ENCODE measurements at regions not wholly inside any gene's neighbourhood (a gene's known extent, or its start where the extent isn't known, plus 50 kb on each side); places are given as distances from the start of the nearest gene placed in this dataset.

- no peak overlapping the region for H2AFZ ChIP-seq (ENCODE audit: low read length)
- H3K4me1 ChIP-seq (ENCODE audit: insufficient read depth, low read length), result peaks cover 31% of the 10 kb centered on the region
- H3K9me3 ChIP-seq (ENCODE audit: low read depth, low read length), result no peaks in the 10 kb centered on the region
- no peaks in the 10 kb centered on the region for H3K79me2 ChIP-seq (ENCODE audit: insufficient read depth, low read length)
- H3K27me3 ChIP-seq (ENCODE audit: insufficient read depth, low read length), result no peaks in the 10 kb centered on the region
- no peak for TF ChIP-seq CTCF (IDR thresholded peaks at IDR 0.05; ENCODE audit: extremely low read depth, low read depth, low read length)
- H4K20me1 ChIP-seq (ENCODE audit: insufficient read depth, low read length), result no peaks in the 10 kb centered on the region
- no peak overlapping the region for H3K4me2 ChIP-seq (ENCODE audit: insufficient read depth, low read length)
- DNase-seq (ENCODE audit: insufficient read length, low spot score, missing footprints), result no peak
- no peak overlapping the region for H3K4me3 ChIP-seq (ENCODE audit: insufficient read depth, low read length)
- H3K27ac ChIP-seq (ENCODE audit: low read depth, low read length), result no peak overlapping the region
- H3K36me3 ChIP-seq (ENCODE audit: insufficient read depth, low read length), result no peaks in the 10 kb centered on the region
These were observed 96.4 kb upstream of the RAB3GAP2 start for GRCh38 chr1:220368352-220369265.

GRCh38 chr1:220367833-220368232 lies 95.6 kb upstream of the RAB3GAP2 start:
- no peaks in the 10 kb centered on the region for H3K27me3 ChIP-seq (ENCODE audit: insufficient read depth, low read length)
- no peak overlapping the region for H3K4me2 ChIP-seq (ENCODE audit: insufficient read depth, low read length)
- H3K9me3 ChIP-seq (ENCODE audit: low read depth, low read length), result no peaks in the 10 kb centered on the region
- H3K36me3 ChIP-seq (ENCODE audit: insufficient read depth, low read length), result no peaks in the 10 kb centered on the region
- H2AFZ ChIP-seq (ENCODE audit: low read length), result no peak overlapping the region
- no peak overlapping the region for H3K4me3 ChIP-seq (ENCODE audit: insufficient read depth, low read length)
- peaks cover 31% of the 10 kb centered on the region for H3K4me1 ChIP-seq (ENCODE audit: insufficient read depth, low read length)
- DNase-seq (ENCODE audit: insufficient read length, low spot score, missing footprints), result no peak
- H4K20me1 ChIP-seq (ENCODE audit: insufficient read depth, low read length), result no peaks in the 10 kb centered on the region
- H3K79me2 ChIP-seq (ENCODE audit: insufficient read depth, low read length), result no peaks in the 10 kb centered on the region
- TF ChIP-seq CTCF (IDR thresholded peaks at IDR 0.05; ENCODE audit: extremely low read depth, low read depth, low read length), result no peak
- no peak overlapping the region for H3K27ac ChIP-seq (ENCODE audit: low read depth, low read length)

GRCh38 chr1:220366269-220366668 lies 94.0 kb upstream of the RAB3GAP2 start:
- no peak for DNase-seq (ENCODE audit: insufficient read length, low spot score, missing footprints)
- no peak overlapping the region for H3K27ac ChIP-seq (ENCODE audit: low read depth, low read length)
- H3K27me3 ChIP-seq (ENCODE audit: insufficient read depth, low read length), result peaks cover 3% of the 10 kb centered on the region
- H3K9me3 ChIP-seq (ENCODE audit: low read depth, low read length), result no peaks in the 10 kb centered on the region
- H3K4me1 ChIP-seq (ENCODE audit: insufficient read depth, low read length), result peaks cover 31% of the 10 kb centered on the region
- no peaks in the 10 kb centered on the region for H3K36me3 ChIP-seq (ENCODE audit: insufficient read depth, low read length)
- H2AFZ ChIP-seq (ENCODE audit: low read length), result no peak overlapping the region
- H4K20me1 ChIP-seq (ENCODE audit: insufficient read depth, low read length), result no peaks in the 10 kb centered on the region
- H3K4me3 ChIP-seq (ENCODE audit: insufficient read depth, low read length), result no peak overlapping the region
- H3K4me2 ChIP-seq (ENCODE audit: insufficient read depth, low read length), result no peak overlapping the region
- no peak for TF ChIP-seq CTCF (IDR thresholded peaks at IDR 0.05; ENCODE audit: extremely low read depth, low read depth, low read length)
- H3K79me2 ChIP-seq (ENCODE audit: insufficient read depth, low read length), result no peaks in the 10 kb centered on the region

- no peaks in the 10 kb centered on the region for H3K9me3 ChIP-seq (ENCODE audit: low read depth, low read length)
- H3K27ac ChIP-seq (ENCODE audit: low read depth, low read length), result no peak overlapping the region
- no peak overlapping the region for H3K4me3 ChIP-seq (ENCODE audit: insufficient read depth, low read length)
- no peaks in the 10 kb centered on the region for H4K20me1 ChIP-seq (ENCODE audit: insufficient read depth, low read length)
- peak; percentile 60 for DNase-seq (ENCODE audit: insufficient read length, low spot score, missing footprints)
- H3K27me3 ChIP-seq (ENCODE audit: insufficient read depth, low read length), result peaks cover 3% of the 10 kb centered on the region
- TF ChIP-seq CTCF (IDR thresholded peaks at IDR 0.05; ENCODE audit: extremely low read depth, low read depth, low read length), result no peak
- no peaks in the 10 kb centered on the region for H3K36me3 ChIP-seq (ENCODE audit: insufficient read depth, low read length)
- H3K4me2 ChIP-seq (ENCODE audit: insufficient read depth, low read length), result no peak overlapping the region
- no peaks in the 10 kb centered on the region for H3K79me2 ChIP-seq (ENCODE audit: insufficient read depth, low read length)
- H3K4me1 ChIP-seq (ENCODE audit: insufficient read depth, low read length), result peaks cover 5% of the 10 kb centered on the region
- H2AFZ ChIP-seq (ENCODE audit: low read length), result no peak overlapping the region
These were observed 91.1 kb upstream of the RAB3GAP2 start for GRCh38 chr1:220363196-220363837.

Measured in osteoblast (primary cell).